SU-DHL-6 (cell line): ENCODE measurements at regions not wholly inside any gene's neighbourhood (a gene's known extent, or its start where the extent isn't known, plus 50 kb on each side); places are given as distances from the start of the nearest gene placed in this dataset.

ENCODE experiments used
- H2AFZ ChIP-seq: fragments of 200-600 bp; sonication (generic); 2 replicates; pipeline ENCODE4 v1.6.1; 2014; ENCODE audit warnings: low read depth, mild to moderate bottlenecking, moderate library complexity, mixed read lengths, antibody characterized with exemption, low read length; ENCODE audit not compliant: severe bottlenecking
- H3F3A ChIP-seq: fragments of 200-600 bp; shearing (Covaris generic); 2 replicates; pipeline ENCODE4 v1.6.0; 2016; ENCODE audit warnings: antibody characterized with exemption, mild to moderate bottlenecking; ENCODE audit not compliant: insufficient read depth
- H3K27ac ChIP-seq: fragments of 200-600 bp; sonication (generic); 2 replicates; pipeline ENCODE4 v1.5.1; 2016; ENCODE audit warnings: low read depth, mild to moderate bottlenecking, low read length, moderate library complexity, mixed read lengths
- H3K27me3 ChIP-seq: fragments of 200-600 bp; sonication (generic), shearing (Covaris generic); 2 replicates; pipeline ENCODE4 v1.6.0; 2014; ENCODE audit warnings: mild to moderate bottlenecking, low read length
- H3K36me3 ChIP-seq: fragments of 200-600 bp; sonication (generic); 2 replicates; pipeline ENCODE4 v1.6.1; 2014; ENCODE audit warnings: mild to moderate bottlenecking, low read length, mixed read lengths
- H3K4me2 ChIP-seq: fragments of 300-600, 200-600 bp; shearing (Covaris generic), sonication (generic); 2 replicates; pipeline ENCODE4 v1.6.0; 2014; ENCODE audit warnings: low read length, low read depth, mild to moderate bottlenecking; ENCODE audit not compliant: poor library complexity, severe bottlenecking
- H3K4me3 ChIP-seq: fragments of 200-600 bp; sonication (generic); 2 replicates; pipeline ENCODE4 v1.5.1; 2014; ENCODE audit warnings: antibody characterized with exemption, low read length, mild to moderate bottlenecking, mixed read lengths; ENCODE audit not compliant: insufficient read depth, poor library complexity, severe bottlenecking
- H3K79me2 ChIP-seq: fragments of 200-600 bp; sonication (generic); 2 replicates; pipeline ENCODE4 v1.6.1; 2014; ENCODE audit warnings: mild to moderate bottlenecking, low read length, moderate library complexity; ENCODE audit not compliant: insufficient read depth
- H3K9ac ChIP-seq: fragments of 200-600 bp; sonication (generic); 2 replicates; pipeline ENCODE4 v1.7.0; 2014; ENCODE audit warnings: mild to moderate bottlenecking, low read length
- H3K9me2 ChIP-seq: fragments of 200-600 bp; sonication (generic); replicated peaks from 2 replicates; pipeline ENCODE4 v1.6.1; 2014; ENCODE audit warnings: low read length; ENCODE audit not compliant: insufficient read depth
- H3K9me3 ChIP-seq: fragments of 200-600 bp; sonication (generic); 2 replicates; pipeline ENCODE4 v1.6.1; 2014; ENCODE audit warnings: low read length, mixed read lengths; ENCODE audit not compliant: insufficient read depth
- H4K20me1 ChIP-seq: fragments of 200-600 bp; sonication (generic); 2 replicates; pipeline ENCODE4 v1.6.1; 2014; ENCODE audit warnings: low read depth, mild to moderate bottlenecking, antibody characterized with exemption, low read length, moderate library complexity, mixed read lengths
- CTCF ChIP-seq: fragments of 200-600 bp; sonication (generic); IDR thresholded peaks from one replicate; pipeline ENCODE4 v1.5.1; 2017; ENCODE audit warnings: antibody characterized with exemption, mild to moderate bottlenecking, low read length, moderate library complexity; ENCODE audit not compliant: insufficient read depth, poor library complexity, severe bottlenecking
- EZH2phosphoT487 ChIP-seq: fragments of 200-600 bp; sonication (generic), shearing (Covaris generic); conservative IDR thresholded peaks from 2 replicates; pipeline ENCODE4 v1.6.1; 2018; ENCODE audit warnings: mild to moderate bottlenecking, antibody characterized with exemption, low read length, moderate library complexity, mixed read lengths

- no peak for TF ChIP-seq CTCF
- Histone ChIP-seq H3K79me2 (no peaks in the 10 kb centered on the region), H3K9me3 (no peaks in the 10 kb centered on the region)
Measured at GRCh38 chr15:81942655-81943195, 103.1 kb downstream of the MEX3B start.

GRCh38 chr15:81942157-81942556 lies 103.7 kb downstream of the MEX3B start:
- H3F3A ChIP-seq, result no peaks in the 10 kb centered on the region
- H4K20me1 ChIP-seq, result no peaks in the 10 kb centered on the region
- H3K4me3 ChIP-seq, result no peak overlapping the region
- no peaks in the 10 kb centered on the region for H3K36me3 ChIP-seq
- H3K9me3 ChIP-seq, result no peaks in the 10 kb centered on the region
- no peak overlapping the region for H3K27ac ChIP-seq
- H3K9ac ChIP-seq, result no peak overlapping the region
- H3K27me3 ChIP-seq, result no peaks in the 10 kb centered on the region
- no peak overlapping the region for H2AFZ ChIP-seq
- H3K9me2 ChIP-seq, result no peaks in the 10 kb centered on the region
- no peaks in the 10 kb centered on the region for H3K79me2 ChIP-seq
- no peak overlapping the region for H3K4me2 ChIP-seq
- no peak for TF ChIP-seq EZH2phosphoT487
- TF ChIP-seq CTCF, result no peak

More at GRCh38 chr15:81942655-81943195, 103.1 kb downstream of the MEX3B start:
- Histone ChIP-seq H3K9ac (no peak overlapping the region), H3F3A (no peaks in the 10 kb centered on the region), H2AFZ (no peak overlapping the region), H3K27me3 (no peaks in the 10 kb centered on the region), H3K4me3 (no peak overlapping the region), H3K9me2 (no peaks in the 10 kb centered on the region), H3K27ac (no peak overlapping the region), H3K36me3 (no peaks in the 10 kb centered on the region), H3K4me2 (no peak overlapping the region), H4K20me1 (no peaks in the 10 kb centered on the region)

GRCh38 chr15:81941479-81941878 lies 104.3 kb downstream of the MEX3B start:
- no peak for TF ChIP-seq EZH2phosphoT487
- no peak for TF ChIP-seq CTCF
- no peak overlapping the region for H3K9ac ChIP-seq
- no peaks in the 10 kb centered on the region for H3F3A ChIP-seq
- H3K27ac ChIP-seq, result no peak overlapping the region
- no peak overlapping the region for H2AFZ ChIP-seq
- no peaks in the 10 kb centered on the region for H3K79me2 ChIP-seq
- no peaks in the 10 kb centered on the region for H4K20me1 ChIP-seq
- H3K36me3 ChIP-seq, result no peaks in the 10 kb centered on the region
- no peaks in the 10 kb centered on the region for H3K9me3 ChIP-seq
- H3K4me2 ChIP-seq, result no peak overlapping the region
- H3K9me2 ChIP-seq, result no peaks in the 10 kb centered on the region
- no peaks in the 10 kb centered on the region for H3K27me3 ChIP-seq
- no peak overlapping the region for H3K4me3 ChIP-seq
